ENCODE measurements at regions not wholly inside any gene's neighbourhood (a gene's known extent, or its start where the extent isn't known, plus 50 kb on each side); places are given as distances from the start of the nearest gene placed in this dataset.

DNA sequence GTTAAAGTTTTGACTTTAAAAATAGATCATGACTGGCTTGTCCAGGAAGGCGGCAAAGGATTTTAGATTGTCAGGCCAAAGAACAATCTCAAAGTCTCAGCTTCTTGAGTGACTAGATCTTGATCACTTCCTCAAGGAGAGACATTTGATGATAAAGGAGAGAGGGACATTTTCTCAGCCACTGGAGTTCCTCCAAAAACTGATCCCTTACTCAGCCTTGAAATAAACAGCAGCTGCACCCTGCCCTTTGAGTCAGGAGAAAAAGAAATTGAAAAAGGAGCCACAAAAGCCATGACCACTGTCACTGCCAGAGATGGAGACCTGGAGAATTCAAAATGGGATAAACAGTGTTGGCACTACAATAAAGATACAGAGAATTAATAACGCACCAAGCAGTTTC lies 288.4 kb upstream of the PRMT6 start:
- DNase-seq (ENCODE audit: low read depth): no peak

DNA sequence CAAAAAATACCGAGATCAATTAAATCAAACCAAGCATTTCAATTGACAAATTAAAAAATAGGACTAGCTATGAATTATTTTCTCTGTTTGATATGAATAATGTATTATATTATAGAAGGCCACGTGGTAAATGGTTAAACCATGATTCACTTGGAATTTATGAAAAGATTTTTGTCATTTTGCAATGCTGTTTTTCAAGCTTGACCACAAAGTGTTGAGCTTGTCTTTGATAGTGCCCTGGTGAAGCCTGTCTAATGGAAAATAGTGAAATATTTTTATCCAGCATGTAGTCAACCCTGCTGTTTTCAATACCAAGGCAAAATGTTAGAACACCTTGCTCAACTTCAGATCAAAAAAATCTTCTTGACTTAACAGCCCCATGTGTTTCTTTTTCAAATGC lies 288.0 kb upstream of the PRMT6 start:
- peak; percentile 2 for DNase-seq (ENCODE audit: low read depth)

DNA sequence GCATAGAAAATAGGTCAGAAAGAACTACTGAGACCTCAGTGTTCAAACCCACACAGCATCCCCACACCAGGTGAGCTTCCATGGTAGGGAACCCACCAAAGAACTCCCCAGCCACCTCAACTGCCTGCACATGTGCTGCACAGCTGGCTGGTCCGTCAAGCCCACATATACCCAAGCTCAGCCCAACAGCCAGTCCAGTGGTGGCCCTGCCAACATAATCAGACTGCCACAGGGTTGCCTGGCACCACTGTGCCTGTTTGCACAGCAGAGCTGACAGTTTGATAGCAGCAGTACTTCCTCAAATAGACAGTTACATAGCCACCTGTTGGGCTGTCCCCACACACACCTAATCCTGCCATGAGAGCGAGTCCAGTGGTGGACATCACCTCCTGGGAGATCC lies 283.3 kb upstream of the PRMT6 start:
- DNase-seq (ENCODE audit: low read depth): no peak

DNA sequence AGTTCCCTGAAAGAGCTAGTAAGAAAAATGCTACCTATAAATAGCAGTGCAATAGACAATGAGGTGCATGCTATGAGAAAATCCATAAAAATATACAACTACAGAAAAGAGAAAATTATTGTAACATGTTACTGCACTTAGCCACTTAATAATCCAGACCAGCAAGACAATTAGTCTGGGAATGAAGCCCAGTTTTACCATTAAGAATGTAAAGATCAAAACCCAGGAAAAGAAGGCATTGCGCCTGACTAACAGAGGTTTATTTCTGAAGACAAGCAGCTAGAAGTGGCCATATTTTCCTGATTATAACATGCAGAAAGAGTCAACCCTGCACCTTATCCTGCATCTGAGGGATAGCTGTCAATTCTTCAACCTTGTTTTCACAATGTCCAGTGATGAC lies 276.4 kb upstream of the PRMT6 start:
- DNase-seq (ENCODE audit: low read depth): no peak

DNA sequence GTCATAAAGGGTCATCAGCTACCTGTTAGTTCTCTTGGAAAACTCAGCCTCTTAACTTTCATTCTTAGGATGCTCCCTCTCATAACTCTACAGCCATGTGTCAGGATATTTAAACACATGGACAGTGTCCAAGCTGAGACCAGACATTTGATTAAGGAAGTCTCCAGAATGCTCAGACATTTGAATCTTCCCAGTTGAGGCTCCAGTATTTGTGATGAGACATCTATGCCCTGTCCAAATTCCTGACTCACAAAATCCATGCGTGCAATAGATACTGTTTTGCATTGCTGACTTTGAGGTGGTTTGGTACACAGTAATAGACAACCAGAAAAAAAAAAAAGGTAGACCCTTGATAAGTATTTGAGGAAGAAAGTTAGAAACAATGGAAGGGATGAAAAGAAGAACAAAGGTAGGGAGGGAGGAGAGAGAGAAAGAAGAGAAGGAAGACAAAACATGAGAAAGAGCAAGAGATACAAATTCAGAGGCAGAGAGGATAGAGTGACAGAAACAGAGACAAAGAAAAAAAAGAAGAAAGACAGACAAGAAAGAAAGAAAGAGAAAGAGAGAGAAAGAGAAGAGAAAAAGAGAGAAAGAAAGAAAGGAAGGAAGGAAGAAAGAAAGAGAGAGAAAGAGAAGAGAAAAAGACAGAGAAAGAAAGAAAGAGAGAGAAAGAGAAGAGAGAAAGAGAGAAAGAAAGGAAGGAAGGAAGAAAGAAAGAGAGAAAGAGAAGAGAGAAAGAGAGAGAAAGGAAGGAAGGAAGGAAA lies 275.5 kb upstream of the PRMT6 start:
- no peak for DNase-seq (ENCODE audit: low read depth)

DNA sequence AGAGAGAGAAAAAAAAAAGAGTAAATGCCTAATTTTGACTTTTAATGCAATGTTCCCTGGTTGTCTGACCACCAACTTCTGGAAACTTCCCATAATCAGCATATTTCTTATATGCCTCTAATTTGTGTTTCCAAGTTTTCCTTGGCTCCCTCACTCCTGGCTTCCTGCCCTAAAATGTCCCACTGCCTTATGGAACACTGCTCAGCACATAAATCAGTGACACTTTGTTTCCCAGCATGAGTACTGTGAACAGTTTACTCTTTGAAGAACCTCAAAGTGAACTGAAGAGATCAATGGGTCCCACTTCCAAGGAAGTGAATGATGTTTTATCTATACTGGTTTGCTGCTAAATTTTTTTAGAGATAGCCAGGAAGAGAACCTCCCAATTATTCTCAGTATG lies 271.3 kb upstream of the PRMT6 start:
- DNase-seq (ENCODE audit: low read depth): no peak

DNA sequence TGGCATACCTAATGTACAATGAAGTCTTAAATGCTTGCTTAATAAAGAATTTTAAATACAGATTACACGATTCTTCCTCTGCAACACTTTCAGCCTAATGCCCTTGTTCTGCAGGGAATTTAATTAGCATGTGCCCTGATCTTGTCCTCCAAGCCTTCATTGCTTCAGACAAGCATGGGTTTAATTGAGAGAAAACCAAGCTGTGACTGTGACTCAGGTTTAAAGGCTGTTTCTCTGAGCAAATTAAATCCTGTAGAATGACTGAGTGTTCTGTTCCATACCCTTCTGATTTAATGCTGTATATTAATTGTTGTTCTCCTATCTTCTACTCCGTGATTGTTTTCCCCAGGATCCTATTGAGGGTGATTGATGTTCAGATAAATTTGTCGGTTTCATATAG lies 269.0 kb upstream of the PRMT6 start:
- no peak for DNase-seq (ENCODE audit: low read depth)

DNA sequence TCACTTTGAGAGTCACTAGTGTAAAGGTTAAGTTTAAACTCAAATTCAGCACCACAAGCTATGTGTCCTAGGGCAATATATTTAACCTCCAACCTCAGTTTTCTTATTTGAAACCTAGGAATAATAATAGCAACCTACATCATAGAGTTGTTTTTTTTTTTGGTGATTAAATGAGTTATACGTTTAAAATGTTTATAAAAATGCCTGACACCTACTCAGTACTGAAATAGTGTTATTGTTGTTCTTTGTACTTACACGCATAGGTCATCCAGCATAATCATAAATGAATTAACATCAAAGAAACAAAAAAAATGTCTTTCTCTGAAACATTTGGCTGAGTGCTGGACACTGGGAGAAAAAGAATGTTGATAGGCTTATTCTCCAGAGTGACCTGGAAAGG lies 266.8 kb upstream of the PRMT6 start:
- DNase-seq (ENCODE audit: low read depth): no peak

DNA sequence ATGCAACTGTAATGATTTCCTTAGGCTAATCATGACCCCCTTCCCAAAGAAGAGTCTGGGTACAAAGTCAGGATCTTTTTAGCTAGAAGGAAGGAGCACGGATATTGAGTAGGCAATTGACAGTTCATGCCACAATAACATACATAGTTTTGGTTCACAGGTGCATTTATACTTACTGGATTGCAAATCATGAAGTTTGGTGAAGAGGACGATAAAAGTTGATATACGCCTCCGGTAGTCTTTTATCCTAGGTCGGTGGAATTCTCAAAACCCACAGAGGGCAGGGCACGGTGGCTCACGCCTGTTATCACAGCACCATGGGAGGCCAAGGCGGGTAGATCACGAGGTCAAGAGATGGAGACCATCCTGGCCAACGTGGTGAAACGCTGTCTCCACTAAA lies 265.4 kb upstream of the PRMT6 start:
- DNase-seq (ENCODE audit: low read depth): no peak

DNA sequence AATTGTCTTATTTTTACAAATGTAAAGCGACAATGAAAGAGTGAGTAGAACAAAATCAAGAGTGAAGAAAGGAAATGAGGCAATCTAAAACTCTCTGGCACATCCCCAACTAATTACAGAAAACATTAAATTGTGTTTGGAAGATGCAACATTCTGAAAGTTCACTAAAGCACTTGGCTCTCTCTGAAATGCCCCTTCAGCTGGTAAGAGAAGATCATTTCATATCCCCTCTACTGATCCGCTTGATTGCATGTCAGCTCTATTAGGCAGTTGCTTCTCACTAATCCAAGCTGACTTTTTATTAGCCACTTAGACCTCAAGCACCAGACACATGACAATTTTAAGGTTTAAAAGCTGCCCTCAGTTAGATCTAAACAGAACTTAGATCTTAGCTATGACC lies 262.8 kb upstream of the PRMT6 start:
- DNase-seq (ENCODE audit: low read depth): no peak

DNA sequence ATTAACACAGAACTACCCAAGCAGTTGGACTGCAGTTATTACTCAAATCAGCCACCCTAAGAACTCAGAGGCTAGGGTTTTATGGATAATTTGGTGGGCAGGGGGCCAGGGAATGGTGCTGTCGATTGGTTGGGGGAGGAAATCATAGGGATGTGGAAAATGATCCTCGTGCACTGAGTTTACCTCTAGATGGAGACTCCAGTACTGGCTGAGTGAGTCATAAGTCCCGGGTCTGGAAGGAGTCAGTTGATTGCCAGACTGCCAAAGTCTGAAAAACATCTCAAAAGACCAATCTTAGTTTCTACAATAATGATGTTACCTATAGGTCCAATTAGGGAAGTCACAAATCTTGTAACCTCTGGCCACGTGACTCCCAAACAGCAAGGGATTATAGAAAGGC lies 257.5 kb upstream of the PRMT6 start:
- peak; percentile 9 for DNase-seq (ENCODE audit: low read depth)

DNA sequence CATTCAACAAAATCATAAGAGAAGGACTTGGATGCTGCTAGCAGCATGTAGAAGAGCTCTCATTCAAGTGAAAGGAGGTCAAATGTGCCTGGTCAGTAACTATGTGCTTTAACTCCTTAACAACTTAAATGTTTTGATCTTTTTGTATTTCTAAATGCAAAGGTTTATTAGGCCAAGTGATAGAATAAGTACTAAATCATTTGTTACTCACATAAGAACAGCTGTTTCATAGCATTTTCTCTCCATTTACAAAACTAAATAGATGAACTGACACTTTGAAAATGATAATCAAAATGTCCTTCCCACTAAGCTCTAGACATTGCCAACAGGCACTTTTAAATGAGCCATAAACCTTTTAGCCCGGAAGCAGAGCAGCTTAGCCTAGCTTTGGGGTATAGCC lies 254.3 kb upstream of the PRMT6 start:
- DNase-seq (ENCODE audit: low read depth): no peak

DNA sequence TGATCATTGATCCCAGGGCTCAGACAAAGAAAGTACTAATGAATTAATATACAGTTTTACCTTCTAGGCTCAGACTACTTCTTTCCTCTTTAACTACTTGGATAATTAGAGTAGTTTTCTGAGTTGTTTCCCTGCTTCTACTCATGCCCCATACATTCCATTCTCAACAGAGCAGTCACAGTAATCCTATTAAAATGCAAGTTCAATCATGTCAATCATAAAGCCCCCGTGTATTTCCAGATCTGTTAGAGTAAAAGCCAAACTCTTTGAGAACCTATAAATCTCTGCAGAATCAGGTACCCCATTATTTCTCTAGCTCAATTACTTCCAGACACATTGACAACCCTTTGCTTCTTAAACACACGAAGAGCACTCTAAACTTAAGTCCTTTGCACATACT lies 242.1 kb upstream of the PRMT6 start:
- no peak for DNase-seq (ENCODE audit: low read depth)

DNA sequence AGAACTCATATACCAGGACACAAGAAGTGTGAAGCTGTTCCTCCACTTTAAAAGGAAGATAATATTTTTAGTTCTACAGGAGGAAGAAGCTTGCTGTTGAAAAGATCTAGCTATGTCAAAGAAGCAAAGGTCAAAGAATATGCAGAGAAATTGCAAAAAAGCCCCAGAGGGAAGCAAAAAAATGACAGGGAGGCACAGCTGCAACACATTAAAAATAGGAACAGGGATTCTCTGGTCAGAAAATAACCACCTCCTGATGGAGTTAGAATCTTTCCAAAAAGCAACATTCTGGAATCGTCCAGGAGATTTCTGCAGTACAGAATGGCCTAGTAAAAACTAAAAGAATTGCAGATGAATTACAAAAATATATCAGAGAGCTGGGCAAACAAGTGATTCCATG lies 238.9 kb upstream of the PRMT6 start:
- DNase-seq (ENCODE audit: low read depth): no peak

DNA sequence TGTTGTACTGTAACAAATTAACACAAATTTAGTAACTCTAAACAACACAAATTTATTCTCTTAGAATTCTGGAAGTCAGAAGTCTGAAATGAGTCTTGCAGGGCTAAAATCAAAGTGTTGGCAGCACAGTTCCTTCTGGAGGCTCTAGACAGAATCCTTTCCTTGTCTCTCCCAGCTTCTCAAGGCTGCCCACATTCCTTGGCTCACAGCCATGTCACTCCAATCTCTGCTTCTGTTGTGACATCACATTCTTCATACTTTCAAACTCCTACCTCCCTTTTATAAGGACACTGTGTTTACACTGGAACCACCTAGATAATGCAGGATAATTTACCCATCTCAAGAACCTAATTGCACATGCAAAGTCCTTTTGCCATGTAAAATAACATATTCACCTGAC lies 225.0 kb upstream of the PRMT6 start:
- no peak for DNase-seq (ENCODE audit: low read depth)

DNA sequence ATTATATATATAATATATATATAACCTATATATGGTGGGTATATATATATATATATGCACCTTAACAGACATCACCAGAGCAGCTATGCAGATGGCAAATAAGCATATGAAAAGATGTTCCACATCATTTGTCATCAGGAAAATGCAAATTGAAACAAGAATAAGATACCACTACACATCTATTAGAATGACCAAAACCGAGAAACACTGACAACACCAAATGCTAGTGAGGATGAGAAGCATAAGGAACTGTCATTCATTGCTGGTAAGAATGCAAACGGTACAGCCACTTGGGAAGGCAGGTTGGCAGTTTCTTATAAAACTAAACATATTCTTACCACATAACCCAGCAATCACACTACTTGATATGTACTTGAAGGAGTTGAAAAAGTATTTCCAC lies 219.8 kb upstream of the PRMT6 start:
- DNase-seq (ENCODE audit: low read depth): no peak

DNA sequence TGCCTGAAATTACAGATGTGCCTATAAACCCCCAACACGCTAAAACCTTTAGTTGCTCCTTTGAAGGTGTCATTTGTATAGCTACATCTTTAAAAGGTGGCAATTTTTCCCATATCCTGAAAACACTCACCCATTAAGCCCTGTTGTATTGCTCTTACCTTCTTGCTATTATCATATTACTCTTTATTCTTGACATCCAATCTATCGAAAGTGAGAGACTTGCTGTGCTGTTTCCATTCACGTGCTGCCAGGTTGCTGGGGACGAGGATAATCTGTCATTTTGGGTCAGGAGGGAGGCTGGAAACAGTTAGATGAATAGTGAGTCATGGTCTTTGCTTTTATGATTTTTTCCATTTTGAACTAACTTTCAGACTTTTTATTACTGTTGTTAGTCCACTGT lies 213.0 kb upstream of the PRMT6 start:
- no peak for DNase-seq (ENCODE audit: low read depth)

DNA sequence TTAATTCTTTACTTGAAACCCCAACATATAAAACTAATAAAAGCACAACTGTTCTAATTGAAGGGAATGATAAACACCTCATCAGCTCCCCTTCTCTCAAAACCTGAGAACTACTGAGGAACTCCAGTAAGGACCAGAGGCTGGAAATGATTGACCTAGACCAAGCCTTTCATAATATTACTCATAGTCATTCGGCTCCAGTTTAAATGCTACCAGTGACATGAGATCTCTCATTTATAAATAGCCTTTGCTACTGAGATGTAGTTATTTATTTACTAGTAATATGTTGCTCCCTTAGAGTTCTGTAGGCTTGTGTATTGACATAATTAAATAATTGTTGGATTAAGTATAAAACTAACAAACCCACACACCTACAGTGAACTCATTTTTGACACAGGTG lies 209.8 kb upstream of the PRMT6 start:
- no peak for DNase-seq (ENCODE audit: low read depth)

DNA sequence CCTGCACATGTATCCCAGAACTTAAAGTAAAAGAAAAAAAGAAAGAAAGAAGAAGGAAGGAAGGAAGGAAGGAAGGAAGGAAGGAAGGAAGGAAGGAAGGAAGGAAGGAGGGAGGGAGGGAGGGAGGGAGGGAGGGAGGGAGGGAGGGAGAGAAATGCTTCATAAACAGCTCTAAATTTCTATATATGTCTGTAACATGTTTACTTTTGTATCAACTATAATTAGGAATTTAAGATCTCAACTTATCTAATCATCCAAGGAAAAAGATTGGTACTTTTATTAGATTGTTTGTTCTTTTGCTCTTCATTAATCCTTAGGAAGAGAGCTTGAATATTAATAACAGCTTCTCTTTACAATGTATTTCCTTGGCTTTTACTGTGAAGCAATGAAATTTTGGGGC lies 195.4 kb upstream of the PRMT6 start:
- no peak for DNase-seq (ENCODE audit: low read depth)

DNA sequence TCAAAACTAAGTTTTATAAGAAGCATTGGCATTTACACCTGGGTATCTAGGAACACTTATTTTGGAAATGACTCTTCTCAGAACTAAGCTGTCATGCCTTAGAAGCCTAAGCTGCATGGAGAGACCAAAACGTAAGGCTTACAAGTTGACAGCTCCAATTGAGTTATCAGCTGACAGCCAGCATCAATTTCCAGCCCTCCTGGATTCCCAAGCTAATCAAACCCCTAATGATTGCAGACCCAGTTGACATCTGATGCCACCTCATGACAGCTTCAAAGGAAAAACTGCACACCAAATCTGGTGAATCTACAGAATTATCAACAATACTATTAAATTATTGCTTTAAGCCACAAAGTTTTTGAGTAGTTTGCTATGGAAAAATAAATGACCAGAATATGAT lies 187.6 kb upstream of the PRMT6 start:
- no peak for DNase-seq (ENCODE audit: low read depth)

DNA sequence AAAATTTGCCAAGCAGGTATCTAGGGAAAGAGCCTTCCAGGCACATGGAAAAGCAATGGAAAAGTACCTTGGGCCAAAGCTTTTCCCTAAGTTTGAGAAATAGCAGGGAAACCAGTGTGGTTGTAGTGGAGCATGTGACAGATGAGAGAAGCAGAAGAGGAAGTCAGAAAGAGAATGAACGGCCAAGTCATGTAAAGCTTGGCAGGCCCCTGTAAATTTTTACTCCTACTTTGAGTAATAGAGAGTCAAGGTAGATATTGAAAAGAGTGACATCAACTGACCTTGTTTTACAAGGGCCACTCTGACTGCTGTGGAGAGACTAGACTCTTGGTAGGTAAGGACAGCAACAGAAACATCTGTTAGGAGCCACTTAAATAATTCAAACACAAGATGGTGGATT lies 180.9 kb upstream of the PRMT6 start:
- no peak for DNase-seq (ENCODE audit: low read depth)

DNA sequence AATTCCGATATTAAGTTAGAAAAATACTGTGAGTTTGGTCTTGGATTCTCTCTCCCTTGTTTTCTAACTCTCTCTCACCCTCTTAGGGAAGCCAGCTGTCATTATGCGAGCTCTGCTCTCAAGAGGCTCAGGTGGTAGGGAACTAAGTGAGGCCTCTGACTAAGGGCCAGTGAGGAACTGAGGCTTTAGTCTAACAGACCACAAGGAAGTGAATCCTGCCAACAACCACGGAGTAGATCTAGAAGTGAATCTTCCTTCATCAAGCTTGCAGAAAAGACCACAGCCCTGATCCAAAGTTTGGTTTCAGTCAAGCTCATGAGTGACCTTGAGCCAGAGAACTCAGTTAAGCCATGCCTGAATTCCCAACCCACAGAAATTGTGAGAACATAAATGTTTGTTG lies 180.1 kb upstream of the PRMT6 start:
- no peak for DNase-seq (ENCODE audit: low read depth)

DNA sequence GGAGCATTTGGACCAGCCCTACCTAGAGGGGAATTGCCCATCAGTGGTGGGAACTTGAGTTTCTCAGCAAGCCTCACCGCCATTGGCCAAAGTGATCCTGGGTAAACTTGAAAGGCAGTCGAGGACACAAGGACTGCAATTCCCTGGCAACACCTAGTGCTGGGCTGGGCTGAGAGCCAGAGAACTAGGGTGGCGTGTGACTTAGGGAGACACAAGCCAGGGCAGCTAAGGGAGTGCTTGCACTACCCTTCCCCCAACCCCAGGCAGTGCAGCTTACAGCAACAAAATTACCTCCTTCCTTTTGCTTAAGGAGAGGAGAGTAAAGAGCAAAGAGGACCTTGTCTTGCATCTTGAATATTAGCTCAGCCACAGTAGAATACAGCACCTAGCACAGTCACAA lies 176.9 kb upstream of the PRMT6 start:
- DNase-seq (ENCODE audit: low read depth): no peak

DNA sequence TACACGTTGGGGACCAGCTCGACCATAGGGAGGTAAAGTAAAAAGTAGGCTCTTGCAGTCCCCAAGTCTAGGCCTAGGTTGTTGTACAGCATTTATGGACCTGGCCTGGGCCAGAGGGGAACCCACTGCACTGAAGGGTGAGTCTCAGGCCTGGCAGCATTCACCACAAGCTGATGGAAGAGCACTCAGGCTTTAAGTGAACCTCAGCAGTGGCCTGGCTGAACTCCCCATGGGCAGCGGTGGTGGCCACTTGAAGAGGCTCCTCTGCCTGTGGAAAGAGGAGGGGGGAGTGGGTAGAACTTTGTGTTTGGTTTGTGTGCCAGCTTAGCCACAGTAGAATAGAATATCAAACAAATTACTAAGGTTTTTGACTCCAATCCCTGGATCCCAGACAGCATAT lies 176.2 kb upstream of the PRMT6 start:
- no peak for DNase-seq (ENCODE audit: low read depth)

DNA sequence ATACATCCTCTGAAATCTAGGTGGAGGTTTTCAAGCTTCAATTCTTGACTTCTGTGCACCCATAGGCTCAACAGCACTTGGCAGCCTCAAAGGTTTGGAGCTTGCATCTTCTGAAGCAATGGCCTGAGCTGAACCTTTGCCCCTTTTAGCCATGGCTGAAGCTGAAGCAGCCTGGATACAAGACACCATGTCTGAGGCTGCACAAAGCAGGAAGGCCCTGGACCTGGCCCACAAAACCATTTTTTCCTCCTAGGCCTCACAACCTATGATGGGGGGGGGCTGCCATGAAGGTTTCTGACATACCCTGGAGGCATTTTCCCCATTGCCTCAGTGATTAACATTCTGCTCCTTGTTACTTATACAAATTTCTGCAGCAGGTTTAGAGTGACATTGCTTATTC lies 173.3 kb upstream of the PRMT6 start:
- DNase-seq (ENCODE audit: low read depth): no peak

Data from iris pigment epithelial cell (primary cell).